ENCODE measurements at regions not wholly inside any gene's neighbourhood (a gene's known extent, or its start where the extent isn't known, plus 50 kb on each side); places are given as distances from the start of the nearest gene placed in this dataset.

DNA sequence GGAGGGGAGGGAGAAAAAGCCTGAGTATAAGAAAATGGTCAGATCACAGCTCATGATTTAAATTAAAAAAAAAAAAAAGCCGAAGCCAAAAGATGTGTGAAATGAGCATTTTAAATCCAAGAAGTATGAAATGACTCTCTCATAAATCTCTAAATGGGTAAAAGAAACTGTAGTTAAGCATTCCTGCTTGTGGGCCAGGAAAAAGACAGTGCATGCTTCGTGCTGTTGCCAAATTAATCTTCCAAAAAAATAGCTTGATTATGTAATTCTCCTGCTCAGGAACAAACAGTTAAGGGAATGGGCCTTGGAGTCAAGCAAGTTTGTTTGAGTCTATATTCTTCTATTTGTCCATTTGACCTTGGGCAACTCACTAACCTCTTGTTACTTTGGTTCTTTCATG lies 325.4 kb upstream of the SEL1L start:
- intact Hi-C loops (cut with DNase I), result no loop called here
- DNase-seq (ENCODE audit: extremely low spot score in 2 of 2), result no peak
- no peaks in the 10 kb centered on the region for H3K27me3 ChIP-seq
- H3K9me3 ChIP-seq, result no peaks in the 10 kb centered on the region
- no peak for TF ChIP-seq POLR2AphosphoS5 (IDR thresholded peaks at IDR 0.05; ENCODE audit: insufficient read depth in 1 of 2, low read depth in 1 of 2)
- TF ChIP-seq, protein P1, sequence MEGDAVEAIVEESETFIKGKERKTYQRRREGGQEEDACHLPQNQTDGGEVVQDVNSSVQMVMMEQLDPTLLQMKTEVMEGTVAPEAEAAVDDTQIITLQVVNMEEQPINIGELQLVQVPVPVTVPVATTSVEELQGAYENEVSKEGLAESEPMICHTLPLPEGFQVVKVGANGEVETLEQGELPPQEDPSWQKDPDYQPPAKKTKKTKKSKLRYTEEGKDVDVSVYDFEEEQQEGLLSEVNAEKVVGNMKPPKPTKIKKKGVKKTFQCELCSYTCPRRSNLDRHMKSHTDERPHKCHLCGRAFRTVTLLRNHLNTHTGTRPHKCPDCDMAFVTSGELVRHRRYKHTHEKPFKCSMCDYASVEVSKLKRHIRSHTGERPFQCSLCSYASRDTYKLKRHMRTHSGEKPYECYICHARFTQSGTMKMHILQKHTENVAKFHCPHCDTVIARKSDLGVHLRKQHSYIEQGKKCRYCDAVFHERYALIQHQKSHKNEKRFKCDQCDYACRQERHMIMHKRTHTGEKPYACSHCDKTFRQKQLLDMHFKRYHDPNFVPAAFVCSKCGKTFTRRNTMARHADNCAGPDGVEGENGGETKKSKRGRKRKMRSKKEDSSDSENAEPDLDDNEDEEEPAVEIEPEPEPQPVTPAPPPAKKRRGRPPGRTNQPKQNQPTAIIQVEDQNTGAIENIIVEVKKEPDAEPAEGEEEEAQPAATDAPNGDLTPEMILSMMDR (IDR thresholded peaks at IDR 0.05), result no peak
- TF ChIP-seq POLR2A (IDR thresholded peaks at IDR 0.05), result no peak
- H3K4me1 ChIP-seq, result no peaks in the 10 kb centered on the region
- H3K27ac ChIP-seq, result no peak overlapping the region
- H3K36me3 ChIP-seq, result no peaks in the 10 kb centered on the region
- no peak overlapping the region for H3K4me3 ChIP-seq

DNA sequence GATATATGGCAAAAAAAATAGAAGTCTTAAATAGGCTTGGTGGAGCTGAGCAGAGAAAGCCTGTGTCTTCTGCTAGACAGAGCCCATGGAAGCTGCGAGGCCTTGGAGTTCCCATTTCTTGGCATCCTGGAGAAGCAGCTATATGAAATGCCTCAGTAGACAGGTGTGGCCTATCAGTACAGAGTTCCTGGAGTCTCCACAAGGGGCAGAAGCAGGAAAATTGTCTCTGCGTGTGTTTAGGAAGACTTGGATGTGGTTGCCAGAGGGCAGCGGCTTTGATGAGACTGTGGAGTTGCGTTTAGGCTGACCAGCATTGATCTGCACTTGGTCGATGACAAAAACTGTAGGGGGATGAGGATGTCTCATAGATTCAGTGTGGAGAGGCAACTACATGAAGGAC lies 334.5 kb upstream of the SEL1L start:
- no peak overlapping the region for H3K4me3 ChIP-seq
- no peaks in the 10 kb centered on the region for H3K36me3 ChIP-seq
- TF ChIP-seq POLR2A (IDR thresholded peaks at IDR 0.05) (no peak), POLR2AphosphoS5 (IDR thresholded peaks at IDR 0.05; ENCODE audit: insufficient read depth in 1 of 2, low read depth in 1 of 2) (no peak)
- TF ChIP-seq, protein P1 (IDR thresholded peaks at IDR 0.05), result no peak
- DNase-seq (ENCODE audit: extremely low spot score in 2 of 2), result no peak
- no peaks in the 10 kb centered on the region for H3K9me3 ChIP-seq
- intact Hi-C loops (cut with DNase I), result no loop called here
- no peaks in the 10 kb centered on the region for H3K4me1 ChIP-seq
- no peak overlapping the region for H3K27ac ChIP-seq
- H3K27me3 ChIP-seq, result no peaks in the 10 kb centered on the region

DNA sequence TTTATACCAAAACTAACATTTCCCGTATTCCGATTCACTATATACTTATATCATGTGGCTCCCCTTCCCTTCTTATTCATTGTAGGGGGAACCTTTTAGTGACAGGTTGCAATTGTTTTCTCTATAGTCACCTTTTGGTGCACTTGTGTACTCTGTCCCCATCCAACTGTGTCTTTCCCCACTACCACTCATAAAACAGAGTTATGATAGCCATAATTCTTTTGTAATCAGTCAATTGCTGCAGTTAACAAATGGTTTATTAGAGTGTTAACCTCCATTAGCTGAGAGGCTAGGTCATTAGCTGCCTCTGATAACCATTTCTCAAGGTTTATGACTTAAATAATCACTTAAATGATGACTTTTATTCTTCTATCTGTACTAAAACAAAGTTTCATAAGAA lies 338.1 kb upstream of the SEL1L start:
- Histone ChIP-seq H3K36me3 (no peaks in the 10 kb centered on the region), H3K9me3 (no peaks in the 10 kb centered on the region), H3K4me1 (no peaks in the 10 kb centered on the region), H3K27me3 (no peaks in the 10 kb centered on the region), H3K27ac (no peak overlapping the region), H3K4me3 (no peak overlapping the region)
- intact Hi-C loops (cut with DNase I), result no loop called here
- no peak for DNase-seq (ENCODE audit: extremely low spot score in 2 of 2)
- TF ChIP-seq POLR2AphosphoS5 (IDR thresholded peaks at IDR 0.05; ENCODE audit: insufficient read depth in 1 of 2, low read depth in 1 of 2) (no peak), POLR2A (IDR thresholded peaks at IDR 0.05) (no peak)
- TF ChIP-seq, protein P1 (IDR thresholded peaks at IDR 0.05), result no peak

DNA sequence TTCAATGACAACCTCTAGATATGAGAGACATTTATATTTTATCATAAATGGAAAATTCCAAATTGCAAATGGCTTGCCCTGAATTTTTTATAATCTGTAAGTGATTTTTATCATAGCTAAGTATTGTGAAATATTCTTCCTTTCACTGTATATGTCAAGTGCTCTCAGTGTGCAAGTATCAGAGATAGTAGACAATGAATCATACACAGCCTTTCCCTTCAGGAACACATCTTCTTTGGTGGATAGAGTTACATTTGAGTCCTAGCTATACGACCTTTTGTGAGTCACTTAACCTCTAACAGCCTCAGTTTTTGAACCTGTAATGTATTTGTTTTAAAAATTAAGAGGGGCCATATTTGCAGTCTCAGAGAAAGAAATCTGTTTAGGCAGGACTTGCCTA lies 350.7 kb upstream of the SEL1L start:
- no peaks in the 10 kb centered on the region for H3K36me3 ChIP-seq
- no peaks in the 10 kb centered on the region for H3K27me3 ChIP-seq
- H3K27ac ChIP-seq, result no peak overlapping the region
- no peaks in the 10 kb centered on the region for H3K4me1 ChIP-seq
- H3K4me3 ChIP-seq, result no peak overlapping the region
- no peak for DNase-seq (ENCODE audit: extremely low spot score in 2 of 2)
- no peak for TF ChIP-seq POLR2A (IDR thresholded peaks at IDR 0.05)
- TF ChIP-seq POLR2AphosphoS5 (IDR thresholded peaks at IDR 0.05; ENCODE audit: insufficient read depth in 1 of 2, low read depth in 1 of 2), result no peak
- TF ChIP-seq, protein P1 (IDR thresholded peaks at IDR 0.05), result no peak
- intact Hi-C loops (cut with DNase I), result no loop called here
- no peaks in the 10 kb centered on the region for H3K9me3 ChIP-seq

DNA sequence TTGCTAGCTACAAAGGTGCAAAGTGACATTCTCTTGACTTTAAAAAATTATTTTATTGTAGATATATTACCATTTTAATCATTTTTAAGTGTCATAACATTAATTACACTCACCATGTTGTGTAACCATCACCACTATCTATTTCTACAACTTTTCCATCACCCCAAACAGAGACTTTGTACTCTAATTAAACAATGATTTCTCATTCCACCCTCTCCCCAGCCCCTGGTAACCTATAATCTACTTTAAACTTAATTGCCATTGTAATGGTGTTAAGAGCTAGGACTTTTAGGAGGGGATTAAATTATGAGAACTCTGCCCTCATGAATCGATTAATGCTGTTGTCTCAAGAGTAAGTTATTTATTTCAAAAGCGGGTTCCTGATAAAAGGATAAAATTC lies 352.9 kb upstream of the SEL1L start:
- TF ChIP-seq, protein P1 (IDR thresholded peaks at IDR 0.05), result no peak
- no peak for TF ChIP-seq POLR2A (IDR thresholded peaks at IDR 0.05)
- no peak for TF ChIP-seq POLR2AphosphoS5 (IDR thresholded peaks at IDR 0.05; ENCODE audit: insufficient read depth in 1 of 2, low read depth in 1 of 2)
- Histone ChIP-seq H3K36me3 (no peaks in the 10 kb centered on the region), H3K9me3 (no peaks in the 10 kb centered on the region), H3K27me3 (no peaks in the 10 kb centered on the region), H3K4me1 (no peaks in the 10 kb centered on the region), H3K4me3 (no peak overlapping the region), H3K27ac (no peak overlapping the region)
- intact Hi-C loops (cut with DNase I), result no loop called here
- no peak for DNase-seq (ENCODE audit: extremely low spot score in 2 of 2)

All from vagina (tissue), 2 donors.